ENCODE measurements at regions not wholly inside any gene's neighbourhood (a gene's known extent, or its start where the extent isn't known, plus 50 kb on each side); places are given as distances from the start of the nearest gene placed in this dataset.

- H4K20me1 ChIP-seq (ENCODE audit: control insufficient read depth, insufficient read depth, insufficient read length) = no peaks in the 10 kb centered on the region
- H3K79me1 ChIP-seq (ENCODE audit: insufficient read depth, low read depth, low read length, poor library complexity, severe bottlenecking) = no peaks in the 10 kb centered on the region
- H3K4me2 ChIP-seq (ENCODE audit: insufficient read depth, insufficient read length, low read length) = no peak overlapping the region
- no peak overlapping the region for H2BK120ac ChIP-seq (ENCODE audit: low read depth, low read length, poor library complexity, severe bottlenecking)
- no peak overlapping the region for H2BK15ac ChIP-seq (ENCODE audit: low read depth, low read length)
- H2BK20ac ChIP-seq (ENCODE audit: low read depth, low read length, poor library complexity, severe bottlenecking) = no peak overlapping the region
- no peak overlapping the region for H2AFZ ChIP-seq (ENCODE audit: low read length)
- no peak overlapping the region for H3K27ac Mint-ChIP-seq
- H4K91ac ChIP-seq (ENCODE audit: insufficient read length, low read depth, low read length) = no peak overlapping the region
- H3K27ac ChIP-seq (ENCODE audit: insufficient read length, low read depth, low read length) = no peak overlapping the region
- H3K36me3 Mint-ChIP-seq (ENCODE audit: insufficient read depth in 1 of 3, low read depth in 3 of 3) = no peaks in the 10 kb centered on the region
- TF ChIP-seq CTCF (conservative IDR thresholded peaks at IDR 0.05) = no peak
- no peaks in the 10 kb centered on the region for H3K27me3 ChIP-seq (ENCODE audit: insufficient read depth, low read length)
- no peak overlapping the region for H4K5ac ChIP-seq (ENCODE audit: insufficient read length, low read depth, low read length)
- no peak overlapping the region for H4K8ac ChIP-seq (replicated peaks; ENCODE audit: insufficient read length, low read depth, low read length)
- H3K9me3 Mint-ChIP-seq = no peaks in the 10 kb centered on the region
- H3K18ac ChIP-seq (ENCODE audit: insufficient read length, low read depth, low read length) = no peak overlapping the region
- no peak overlapping the region for H2AK5ac ChIP-seq (ENCODE audit: insufficient read length, low read length)
- no peak overlapping the region for H3K56ac ChIP-seq (ENCODE audit: insufficient read length, low read depth, low read length)
- no peak overlapping the region for H2BK12ac ChIP-seq (ENCODE audit: insufficient read length, low read depth, low read length)
- no peak overlapping the region for H3K4me3 Mint-ChIP-seq
- no peak overlapping the region for H3K23ac ChIP-seq (ENCODE audit: insufficient read length, low read depth, low read length)
- no peak overlapping the region for H3T11ph ChIP-seq (ENCODE audit: low read length)
- no peak overlapping the region for H2BK5ac ChIP-seq (ENCODE audit: insufficient read length, low read length)
- H3K4me1 Mint-ChIP-seq = peaks cover 4 to 7% of the 10 kb centered on the region in 2 experiments
- no peak for DNase-seq
- H3K9ac ChIP-seq (ENCODE audit: extremely low read depth, insufficient read length, low read length) = no peak overlapping the region
- H3K79me2 ChIP-seq (ENCODE audit: insufficient read depth, low read length) = no peaks in the 10 kb centered on the region
- H3K27me3 Mint-ChIP-seq (ENCODE audit: low read depth) = no peaks in the 10 kb centered on the region
- H3K23me2 ChIP-seq (ENCODE audit: insufficient read length, low read depth, low read length, poor library complexity, severe bottlenecking) = no peaks in the 10 kb centered on the region
- no peak overlapping the region for H3K14ac ChIP-seq (ENCODE audit: insufficient read depth, low read length)
- H3K9me3 ChIP-seq (ENCODE audit: control insufficient read depth, low read depth, low read length) = no peaks in the 10 kb centered on the region
- no peak overlapping the region for H3K4ac ChIP-seq (ENCODE audit: low read depth, low read length)
- peaks cover 6% of the 10 kb centered on the region; the same call in 1 of the 2 replicates for H3K4me1 ChIP-seq (ENCODE audit: insufficient read depth, low read length)
These were observed 250.1 kb upstream of the SATB1 start for GRCh38 chr3:18675197-18675596.
